SH-SY5Y (cell line): ENCODE measurements at regions not wholly inside any gene's neighbourhood (a gene's known extent, or its start where the extent isn't known, plus 50 kb on each side); places are given as distances from the start of the nearest gene placed in this dataset.

ENCODE experiments used
- GATA2 ChIP-seq: IDR thresholded peaks from 2 replicates; pipeline ENCODE4 v1.6.1; 2011; ENCODE audit warnings: mild to moderate bottlenecking, low read depth, low read length
- GATA3 ChIP-seq: IDR thresholded peaks from 2 replicates; pipeline ENCODE4 v1.6.1; 2011; ENCODE audit warnings: low read depth, mild to moderate bottlenecking, low read length, moderate library complexity

DNA sequence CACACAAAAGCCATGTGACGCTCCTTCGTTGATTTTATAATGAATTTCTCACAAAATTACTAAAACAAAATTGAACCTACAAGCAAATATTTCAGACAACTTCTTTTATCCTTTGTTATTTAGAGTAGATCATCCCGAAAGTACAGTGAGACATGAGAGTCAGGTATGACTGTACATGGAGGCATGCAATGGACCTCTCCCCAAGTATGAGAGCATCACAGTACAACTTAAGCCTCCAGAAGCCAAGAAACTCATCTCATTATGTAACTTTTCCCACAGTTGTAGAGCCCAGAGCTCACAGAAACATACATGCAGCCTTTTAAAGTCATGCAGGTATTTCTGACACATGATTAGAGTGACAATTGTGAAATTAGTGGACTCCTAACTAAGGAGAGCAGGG is 167.7 kb downstream of the PAPSS1 start:
- TF ChIP-seq GATA2, result no peak
- TF ChIP-seq GATA3, result no peak
